SHP77 (cell line): ENCODE measurements at regions not wholly inside any gene's neighbourhood (a gene's known extent, or its start where the extent isn't known, plus 50 kb on each side); places are given as distances from the start of the nearest gene placed in this dataset.

Experiments used
- DNase-seq, 2 experiments: peaks; one replicate each; lab custom pipeline; 2025; lab: John Stamatoyannopoulos, UW

DNA sequence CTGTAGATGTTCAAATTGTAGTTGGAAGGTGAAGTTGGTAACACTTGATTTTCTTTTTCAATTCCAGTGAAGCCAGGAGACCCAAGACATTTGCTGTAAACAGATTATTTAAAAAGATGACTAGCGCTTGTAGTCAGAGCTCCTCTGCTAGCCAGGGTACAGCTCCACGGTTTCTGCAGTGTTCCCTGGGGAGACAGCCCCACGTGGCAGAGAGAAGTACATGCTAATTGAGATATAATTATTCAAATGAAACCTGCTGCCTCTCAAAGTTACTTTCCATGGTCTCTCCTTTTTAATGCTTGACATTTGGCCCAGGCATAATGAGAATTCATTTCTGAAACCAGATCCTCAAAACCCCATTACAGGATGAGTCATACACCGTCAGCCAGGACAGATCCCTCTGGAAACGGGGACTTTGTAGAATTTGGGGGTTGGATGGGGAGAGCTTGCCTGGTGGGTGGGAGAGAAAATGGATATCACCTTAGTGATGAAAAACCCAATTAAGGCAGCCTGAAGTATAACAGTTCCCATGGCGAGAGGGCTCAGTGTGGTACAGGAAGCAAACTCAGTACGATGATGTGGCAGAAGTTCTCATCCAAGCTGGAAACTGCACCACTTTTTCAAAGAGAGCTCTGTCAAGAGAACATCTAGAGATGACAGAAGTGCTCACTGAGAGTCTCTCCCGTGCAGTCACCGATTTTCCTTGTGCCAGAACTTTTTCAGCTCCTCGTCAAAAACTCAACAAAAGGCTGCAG is 637.7 kb upstream of the TMEM132C start:
- DNase-seq: no peak

DNA sequence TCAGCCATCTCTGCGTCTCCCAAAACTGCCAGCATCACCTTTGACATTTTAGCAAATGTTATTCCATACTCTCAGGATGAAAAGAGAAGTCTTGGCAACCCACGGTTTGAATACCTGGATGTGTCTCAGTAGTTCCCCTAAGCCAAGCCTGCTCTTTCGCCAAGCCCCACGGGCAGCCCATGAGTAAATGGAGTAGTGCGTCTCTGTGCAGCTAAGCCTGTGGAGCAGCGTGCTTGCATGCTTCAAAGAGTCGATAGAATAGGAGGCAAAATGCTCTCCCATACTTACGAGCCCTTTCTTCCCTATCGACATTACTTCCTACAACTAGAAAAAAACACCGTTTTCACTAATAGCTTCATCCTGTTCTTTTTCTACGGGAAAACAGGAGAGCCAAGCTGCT is 634.5 kb upstream of the TMEM132C start:
- DNase-seq: no peak

DNA sequence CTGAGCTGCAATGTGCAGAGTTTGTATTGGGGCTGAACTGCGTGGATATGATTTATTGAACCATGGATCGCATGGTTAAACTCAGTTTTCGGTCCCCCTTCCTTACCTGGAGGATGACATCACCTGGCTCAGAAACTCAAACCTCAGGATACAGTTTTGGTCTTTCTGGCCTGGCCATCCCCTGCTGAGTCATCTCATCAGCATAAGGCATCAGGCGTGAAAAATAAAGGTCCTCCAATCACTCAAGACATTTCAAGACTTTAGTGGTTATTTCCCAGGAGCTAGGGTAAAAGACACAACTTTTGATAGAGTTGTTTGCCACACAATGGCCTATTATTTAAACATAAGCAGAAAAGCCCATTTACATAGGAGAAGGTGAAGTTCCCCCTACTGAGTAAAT is 631.1 kb upstream of the TMEM132C start:
- DNase-seq: no peak

DNA sequence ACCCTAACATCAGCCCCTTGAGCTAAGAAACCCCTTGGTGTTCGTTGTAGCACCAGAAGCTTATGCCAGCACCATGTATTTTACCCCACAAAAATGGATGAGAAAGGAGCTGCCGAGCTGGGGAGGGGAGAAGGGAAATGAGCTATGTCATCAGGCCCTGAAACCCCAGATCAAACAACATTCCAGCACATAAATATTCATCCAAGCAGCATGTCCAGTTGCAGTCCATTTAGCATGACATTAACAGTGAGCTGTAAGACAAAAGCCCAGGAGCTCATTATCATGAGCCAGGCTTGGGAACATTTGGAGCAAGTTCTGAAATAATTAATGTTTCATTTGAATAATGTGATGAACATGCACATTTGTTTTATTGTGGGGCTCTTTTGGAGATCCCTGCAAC is 630.1 kb upstream of the TMEM132C start:
- no peak for DNase-seq

DNA sequence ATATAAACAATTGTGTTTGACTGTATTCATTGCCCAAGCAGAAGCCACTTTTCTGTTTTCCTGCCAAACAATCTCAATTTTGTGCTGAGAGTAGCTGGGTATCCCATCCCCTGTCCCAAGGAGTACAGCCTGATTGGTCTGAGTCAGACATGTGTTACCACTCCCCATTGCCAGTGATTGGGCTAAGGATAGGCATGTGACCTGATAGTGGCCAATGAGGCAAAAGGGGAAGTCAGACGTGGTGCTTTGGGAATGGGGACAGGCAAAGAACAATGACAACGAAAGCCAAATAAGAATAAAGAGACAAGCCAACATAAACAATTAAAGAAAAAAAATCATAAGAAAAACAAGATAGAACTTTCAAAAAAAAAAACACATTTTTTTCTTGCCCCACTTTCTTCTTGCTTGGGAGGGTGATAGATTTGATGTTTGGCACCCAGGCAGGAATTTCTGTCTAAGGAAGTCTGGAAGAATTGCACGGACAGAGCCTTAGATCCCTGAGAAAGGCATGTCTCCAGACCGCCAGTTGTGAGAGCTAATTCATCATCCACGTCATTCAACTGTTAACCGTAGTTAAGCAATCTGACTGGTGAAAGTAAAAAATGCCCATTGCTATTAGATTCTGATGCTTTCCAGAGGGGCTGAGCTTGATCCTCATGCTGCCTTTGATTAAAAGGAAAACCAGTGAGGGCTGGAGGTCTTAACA is 626.6 kb upstream of the TMEM132C start:
- no peak for DNase-seq

DNA sequence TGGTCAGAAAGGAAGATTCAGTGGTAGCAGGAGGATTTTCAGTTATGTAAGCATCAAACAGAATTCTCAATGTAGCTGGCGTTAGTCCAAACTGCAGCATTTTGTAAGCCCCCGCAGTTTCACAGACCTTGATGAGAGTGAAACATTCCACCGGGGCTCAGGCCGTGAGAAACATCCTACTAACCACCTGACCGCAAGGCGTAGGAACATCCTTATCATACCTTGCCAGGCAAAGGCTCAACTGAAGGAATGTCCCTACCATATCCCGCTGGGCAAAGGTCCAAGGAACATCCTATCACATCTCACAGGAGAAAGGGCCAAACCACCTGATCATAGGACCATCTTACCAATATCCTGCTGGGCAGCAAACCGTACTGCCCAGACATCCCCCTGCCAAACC is 624.8 kb upstream of the TMEM132C start:
- DNase-seq: no peak

DNA sequence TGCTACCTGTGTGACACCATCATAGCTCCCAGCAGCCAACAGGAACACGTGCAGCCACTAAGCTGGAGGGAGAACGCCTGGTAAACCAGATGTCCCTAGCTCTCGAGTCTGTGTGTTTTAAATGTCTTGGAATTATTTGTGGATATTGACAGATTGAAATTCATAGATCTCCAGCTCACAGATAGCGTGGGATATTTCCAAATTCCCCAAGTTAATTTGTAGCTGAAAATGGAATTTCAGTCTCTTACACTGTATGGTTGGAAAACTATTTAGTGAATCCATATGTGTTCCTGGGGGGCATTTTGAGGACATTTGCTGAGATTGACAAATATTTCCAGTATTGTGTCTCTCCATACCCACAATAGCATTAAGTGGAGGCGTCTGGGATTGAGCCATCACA is 618.6 kb upstream of the TMEM132C start:
- DNase-seq: no peak

DNA sequence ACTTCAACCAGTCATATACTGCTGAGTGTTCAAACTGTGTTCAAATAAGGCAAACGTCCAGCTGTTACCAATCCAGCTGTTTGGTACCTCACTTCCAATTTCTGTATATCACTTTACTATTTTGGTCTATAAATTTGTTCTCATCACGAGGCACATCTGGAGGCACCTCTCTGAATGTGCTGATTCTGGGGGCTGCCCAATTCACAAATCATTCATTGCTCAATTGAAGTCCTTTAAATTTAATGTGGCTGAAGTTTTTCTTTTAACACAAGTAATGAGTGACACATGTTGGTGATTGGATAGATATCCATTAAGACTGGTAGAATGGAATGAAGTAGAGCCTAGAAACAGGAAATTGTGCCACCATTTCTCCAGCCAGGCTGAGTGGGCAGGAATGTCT is 617.0 kb upstream of the TMEM132C start:
- no peak for DNase-seq

DNA sequence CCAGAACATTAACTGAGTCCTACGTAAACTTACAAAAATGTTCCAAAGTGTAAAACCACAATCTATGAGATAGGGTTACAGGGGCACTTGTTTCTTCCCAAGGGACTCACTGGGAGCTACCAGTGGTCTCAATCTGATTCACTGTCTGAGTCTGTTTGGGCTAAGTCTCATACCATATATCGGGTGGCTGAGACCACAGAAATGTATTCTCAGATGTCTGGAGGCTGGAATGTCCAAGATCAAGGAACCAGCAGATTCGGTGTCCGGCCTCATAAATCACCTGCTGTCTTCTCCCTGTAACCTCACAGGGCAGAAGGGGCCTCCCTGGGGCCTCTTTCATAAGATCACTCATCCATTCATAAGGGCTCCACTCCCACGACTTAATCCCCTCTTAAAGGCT is 616.3 kb upstream of the TMEM132C start:
- no peak for DNase-seq

DNA sequence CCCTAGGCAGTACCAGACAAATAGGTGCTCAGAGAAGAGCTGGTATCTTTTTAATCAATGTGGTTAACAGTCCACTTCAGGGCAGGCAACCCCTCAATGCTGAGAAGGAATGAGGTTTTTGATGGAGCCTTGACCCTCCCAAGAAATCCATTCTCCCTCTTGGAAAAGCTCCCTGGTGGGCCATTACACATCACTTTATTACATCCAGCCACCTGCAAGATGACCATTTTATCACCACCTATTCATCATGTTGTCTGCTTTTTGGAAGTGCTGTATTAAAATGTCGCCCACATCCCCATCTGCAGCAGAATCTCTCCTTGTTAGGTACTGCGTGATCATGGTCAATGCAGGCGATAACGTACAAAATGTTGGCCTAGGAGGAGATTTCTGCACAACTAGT is 614.7 kb upstream of the TMEM132C start:
- DNase-seq: no peak

DNA sequence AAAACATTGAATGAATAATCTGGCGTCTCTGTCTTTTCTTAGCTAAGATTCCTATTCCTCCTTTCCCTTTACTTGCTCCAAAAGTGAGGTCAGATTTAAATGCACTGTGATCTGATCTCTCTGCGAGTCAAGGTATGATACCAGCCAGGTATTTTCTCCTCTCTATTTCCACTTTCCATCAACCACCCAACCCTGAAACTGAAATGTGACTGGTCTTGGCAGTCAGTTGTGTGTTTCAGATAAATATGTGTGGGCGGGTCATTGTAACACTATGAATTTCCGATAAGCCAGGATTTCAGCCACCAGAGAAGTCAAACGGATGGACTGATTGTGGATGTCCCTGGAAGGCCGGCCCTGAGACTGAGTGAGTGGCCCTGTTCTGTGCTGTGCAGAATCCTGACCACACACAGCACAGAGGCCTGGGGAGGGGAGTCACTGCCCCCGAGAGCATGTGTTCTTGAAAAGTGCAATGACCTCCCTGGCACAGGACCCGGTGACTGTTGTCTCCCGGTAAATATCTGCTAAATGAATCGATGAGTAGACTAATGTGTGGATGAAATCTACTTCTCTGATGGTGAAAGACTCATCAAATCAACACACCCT is 612.5 kb upstream of the TMEM132C start:
- no peak for DNase-seq

DNA sequence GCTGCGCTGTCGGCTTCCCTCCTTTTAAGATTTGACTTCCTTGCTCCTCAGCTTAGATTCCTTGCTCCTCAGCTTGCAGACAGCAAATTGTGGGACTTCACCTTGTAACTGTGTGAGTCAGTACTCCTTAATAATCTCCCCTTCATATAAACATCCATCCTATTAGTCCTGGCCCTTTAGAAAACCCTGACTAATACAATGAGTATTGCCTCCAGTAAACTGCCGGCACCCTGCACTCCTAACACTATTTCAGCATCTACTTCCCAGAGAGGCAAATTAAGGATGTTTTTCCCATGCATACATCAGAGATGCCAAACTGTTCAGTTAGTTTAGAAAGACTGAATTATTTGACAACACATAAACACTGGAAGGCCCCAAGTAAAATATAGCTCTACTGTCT is 611.3 kb upstream of the TMEM132C start:
- no peak for DNase-seq

DNA sequence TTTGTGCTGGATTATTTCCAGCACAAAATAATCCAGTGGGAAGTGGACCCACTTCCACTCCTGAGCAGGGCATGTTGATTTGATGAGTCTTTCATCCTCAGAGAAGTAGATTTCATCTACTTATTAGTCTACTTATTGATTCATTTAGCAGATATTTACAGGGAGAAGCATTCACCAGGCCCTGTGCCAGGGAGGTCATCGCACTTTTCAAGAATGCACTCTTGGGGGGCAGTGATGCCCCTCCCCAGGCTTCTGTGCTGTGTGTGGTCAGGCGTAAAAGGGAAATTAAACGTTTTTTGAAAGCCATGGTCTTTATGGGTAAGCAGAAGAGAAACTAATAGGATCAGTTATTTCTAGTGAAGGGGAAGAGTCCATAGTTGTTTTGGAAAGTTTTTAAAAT is 610.7 kb upstream of the TMEM132C start:
- no peak for DNase-seq

DNA sequence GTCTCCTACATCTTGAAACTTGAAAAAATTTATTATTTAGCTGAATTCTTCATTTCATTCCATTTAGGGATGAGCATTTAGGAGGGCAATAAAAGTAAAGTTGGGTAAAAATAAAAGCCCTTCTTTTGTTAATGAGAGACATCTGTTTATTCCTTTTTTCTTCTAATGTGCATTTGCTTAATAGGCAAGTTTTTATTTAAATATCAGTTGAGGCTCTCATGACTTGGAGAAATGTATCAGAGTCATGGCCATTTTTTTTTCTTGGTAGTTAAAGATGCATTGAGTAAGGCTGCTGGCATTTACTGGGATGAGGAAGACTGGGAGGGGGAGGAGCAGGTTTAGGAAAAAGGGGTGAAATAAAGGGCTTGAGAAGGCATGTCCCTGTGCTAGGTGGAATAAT is 609.9 kb upstream of the TMEM132C start:
- DNase-seq: no peak

DNA sequence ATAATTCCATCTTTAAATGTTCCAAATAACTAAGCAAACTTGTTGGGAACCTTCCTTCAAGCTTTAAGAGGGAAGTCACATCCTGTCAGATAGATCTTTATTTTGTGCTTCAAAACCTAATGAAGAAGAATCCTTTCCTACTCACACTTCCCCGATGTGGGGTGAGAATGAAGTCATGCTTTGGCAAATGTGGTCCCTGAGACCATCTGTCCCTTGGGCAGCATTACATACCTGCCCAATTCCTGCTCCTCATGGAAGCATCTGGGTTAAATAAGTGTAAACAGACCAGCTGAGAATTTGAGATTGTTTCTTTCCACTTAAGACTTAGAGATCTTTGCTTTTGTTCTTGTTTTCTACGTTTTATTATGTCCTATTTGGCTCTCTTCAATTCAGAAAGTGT is 606.0 kb upstream of the TMEM132C start:
- no peak for DNase-seq

DNA sequence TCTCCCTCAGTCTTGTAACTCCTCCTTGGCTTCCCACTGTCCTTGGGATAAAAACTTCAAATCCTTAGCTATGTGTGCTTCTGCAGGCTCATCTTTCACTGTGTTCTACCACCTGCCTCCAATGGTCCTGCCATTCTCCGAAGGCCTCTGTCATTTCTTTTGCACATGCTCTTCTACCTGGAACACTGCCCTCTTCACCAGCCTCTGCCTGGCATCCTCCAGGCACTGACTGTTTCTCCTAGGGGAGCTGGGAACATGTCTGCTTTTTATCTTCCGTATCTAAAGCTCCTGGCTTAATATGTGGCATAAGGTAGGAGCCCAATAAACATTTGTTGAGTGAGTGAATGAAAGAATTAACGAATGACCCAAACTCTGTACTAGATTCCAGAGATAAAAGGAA is 603.3 kb upstream of the TMEM132C start:
- no peak for DNase-seq

DNA sequence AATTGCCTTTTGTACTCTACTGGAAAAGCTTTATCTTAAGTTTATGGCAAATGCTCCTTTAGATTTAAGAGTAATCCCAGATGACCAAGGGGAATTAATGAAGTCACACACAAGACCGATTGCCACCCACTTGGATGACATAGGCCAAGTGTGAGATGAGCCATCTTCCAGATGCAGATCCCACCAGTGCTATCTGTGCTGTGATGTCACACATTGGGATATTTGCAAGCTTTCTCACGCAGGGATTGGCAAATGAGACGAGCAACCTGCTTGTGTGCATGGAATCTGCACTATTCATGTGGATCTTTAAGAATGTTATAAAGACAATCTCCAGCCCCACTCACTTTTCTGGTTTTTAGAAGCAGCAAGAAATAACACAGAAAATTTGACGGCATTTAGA is 602.1 kb upstream of the TMEM132C start:
- no peak for DNase-seq

DNA sequence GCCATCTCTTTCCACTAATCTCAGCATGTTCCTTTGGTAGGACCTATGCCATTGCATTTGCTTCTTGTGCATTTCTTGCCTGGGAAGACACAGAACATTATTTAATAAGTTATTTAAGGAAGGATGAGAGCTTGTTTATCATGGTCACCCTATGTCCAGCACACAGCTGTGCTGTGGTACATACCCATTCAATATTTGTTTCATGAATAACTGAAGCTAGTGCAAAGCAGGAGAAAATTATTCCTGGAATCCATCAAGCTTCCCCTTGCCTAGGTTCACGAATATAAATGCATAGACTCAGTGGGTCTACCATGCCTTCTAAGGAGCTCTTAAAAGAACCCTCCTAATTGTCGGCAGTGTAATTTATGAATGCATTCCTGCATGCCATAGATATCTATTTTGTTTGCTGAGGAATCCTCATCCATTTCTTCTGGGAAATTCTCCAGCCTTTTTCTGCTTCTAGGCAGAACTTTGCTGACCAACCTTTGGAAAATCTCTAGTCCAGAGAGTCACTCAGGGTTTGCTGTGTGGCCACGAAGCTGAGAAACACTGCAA is 599.8 kb upstream of the TMEM132C start:
- no peak for DNase-seq

DNA sequence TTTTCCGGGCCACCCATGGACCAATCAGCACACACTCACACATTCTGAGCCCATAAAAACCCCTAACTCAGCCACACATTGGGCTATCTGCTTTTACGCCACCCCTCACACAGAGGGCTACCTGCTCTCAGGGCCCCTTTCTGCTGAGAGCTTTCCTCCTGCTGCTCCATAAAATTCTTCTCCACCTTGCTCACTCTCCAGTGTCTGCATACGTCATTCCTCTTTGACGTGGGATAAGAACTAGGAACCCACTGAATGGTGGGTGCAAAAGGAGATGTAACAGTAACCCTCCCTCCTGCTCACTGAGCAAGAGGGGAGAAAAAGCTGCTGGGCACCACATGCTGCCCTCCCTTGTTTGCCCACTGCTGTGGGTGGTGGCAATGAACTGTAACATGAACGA is 596.7 kb upstream of the TMEM132C start:
- DNase-seq: no peak

DNA sequence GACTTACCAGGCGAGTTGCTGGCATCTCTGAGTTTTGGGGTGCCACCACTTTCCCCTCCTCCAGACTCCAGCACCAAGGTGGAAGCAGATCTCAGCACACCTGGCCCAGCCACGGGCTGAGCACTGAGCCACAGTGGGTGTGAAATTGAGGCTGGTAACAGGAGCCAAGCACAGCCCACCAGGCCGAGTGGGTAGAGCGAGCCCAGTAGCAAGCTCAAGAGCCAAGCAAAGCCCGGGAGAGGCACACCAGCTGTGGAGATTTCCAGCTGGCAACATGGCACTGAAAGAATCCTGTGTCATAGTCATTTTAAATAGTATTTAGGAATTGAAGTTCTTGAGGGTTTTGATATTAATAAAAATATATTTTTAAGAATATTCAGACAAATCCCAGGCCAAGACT is 596.2 kb upstream of the TMEM132C start:
- no peak for DNase-seq

DNA sequence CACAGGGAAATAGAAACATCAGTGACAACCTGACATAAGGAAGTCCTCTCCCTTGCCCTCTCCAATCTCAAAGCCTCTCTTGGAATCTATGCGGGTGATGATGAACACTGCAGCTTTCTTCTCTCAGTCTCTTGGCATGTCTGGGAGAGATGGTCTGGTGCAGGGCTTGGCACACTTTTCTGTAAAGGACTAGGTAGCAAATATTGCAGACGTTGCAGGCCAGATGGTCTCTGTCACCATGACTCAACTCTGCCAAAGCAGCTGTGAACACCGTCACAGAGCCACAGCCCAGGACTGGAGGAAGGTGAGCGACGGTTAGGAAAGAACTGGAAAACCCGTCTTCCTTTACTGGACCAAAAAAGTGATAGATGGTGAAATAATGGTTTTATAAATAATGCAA is 591.0 kb upstream of the TMEM132C start:
- DNase-seq: peak; percentile 1 to 65

DNA sequence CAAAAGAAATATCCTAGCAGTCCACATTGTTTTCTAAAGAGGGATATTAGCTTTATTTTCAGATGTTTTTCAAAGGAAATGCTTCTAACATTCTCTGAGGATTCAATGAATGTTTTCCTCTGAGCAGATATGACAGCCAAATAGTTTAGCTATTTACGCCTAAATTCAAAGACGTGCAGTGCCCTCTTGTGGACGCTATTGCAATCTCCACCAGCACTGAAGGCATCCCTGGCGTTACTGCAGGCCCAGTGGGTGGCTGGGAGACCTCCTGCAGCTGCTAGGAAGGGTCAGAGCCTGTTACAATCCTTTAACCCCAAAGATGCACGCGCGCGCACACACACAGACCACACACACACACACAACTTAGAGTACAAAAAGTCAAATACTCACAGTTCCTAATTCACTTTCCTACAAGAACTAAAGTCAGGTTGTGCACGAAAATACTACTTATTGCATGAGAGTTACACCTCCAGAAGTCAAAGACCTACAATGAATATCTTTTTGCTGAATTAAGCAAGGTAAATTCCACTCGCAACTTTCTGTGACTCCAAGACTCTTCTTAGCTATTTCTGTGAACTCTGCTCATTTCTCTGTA is 589.3 kb upstream of the TMEM132C start:
- DNase-seq: peak; percentile 80 to 82

DNA sequence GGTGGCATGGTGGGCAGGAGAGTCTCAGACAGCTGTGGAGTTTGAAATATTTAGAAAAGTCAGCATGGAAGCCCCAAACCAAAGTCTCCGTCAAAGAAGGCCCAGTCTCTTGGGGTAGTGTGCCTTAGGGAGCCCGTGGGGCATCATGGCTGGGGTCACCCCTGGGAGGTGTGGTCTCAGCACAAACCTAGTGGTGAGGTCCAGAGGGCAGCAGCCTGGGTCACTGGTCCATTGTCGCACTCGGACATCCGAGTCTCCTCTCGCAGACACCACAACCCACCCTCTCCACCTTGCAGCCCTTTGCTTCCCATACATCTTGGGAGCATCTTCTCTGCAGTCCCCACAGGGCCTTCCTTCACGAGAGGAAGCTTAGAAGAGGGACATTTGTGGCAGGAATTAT is 588.0 kb upstream of the TMEM132C start:
- no peak for DNase-seq
